Ishikawa (cell line): ENCODE measurements at regions not wholly inside any gene's neighbourhood (a gene's known extent, or its start where the extent isn't known, plus 50 kb on each side); places are given as distances from the start of the nearest gene placed in this dataset.

ENCODE experiments used
- CEBPB ChIP-seq: IDR thresholded peaks from 2 replicates; pipeline ENCODE4 v1.6.1; 2012
- EGR1 ChIP-seq: IDR thresholded peaks from 2 replicates; pipeline ENCODE4 v1.6.1; 2012
- EP300 ChIP-seq: IDR thresholded peaks from 2 replicates; pipeline ENCODE4 v1.6.1; 2012; ENCODE audit warnings: borderline replicate concordance
- TF ChIP-seq, protein P1 (sequence below): IDR thresholded peaks from 2 replicates; pipeline ENCODE4 v1.6.1; 2012

DNA sequence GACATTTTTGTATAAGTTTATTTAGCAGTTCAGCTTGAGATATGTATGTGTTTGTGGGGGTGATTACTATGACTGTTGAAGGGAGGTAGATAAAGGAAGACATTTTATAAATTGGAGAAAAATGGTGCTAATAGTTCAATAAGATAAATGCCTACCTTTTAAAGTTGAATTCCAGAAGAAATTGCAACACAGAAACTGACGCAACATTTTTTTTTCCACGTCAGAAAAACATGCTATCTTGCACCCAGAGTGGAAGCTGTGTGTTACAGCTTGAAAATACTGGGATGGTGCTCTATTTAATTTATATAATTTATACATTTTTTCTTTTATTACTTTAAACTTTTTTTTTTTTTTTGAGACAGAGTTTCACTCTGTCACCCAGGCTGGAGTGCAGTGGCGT, 171.7 kb downstream of the WNT5A start:
- TF ChIP-seq EP300 (no peak), CEBPB (no peak), EGR1 (no peak)
- TF ChIP-seq, protein P1, sequence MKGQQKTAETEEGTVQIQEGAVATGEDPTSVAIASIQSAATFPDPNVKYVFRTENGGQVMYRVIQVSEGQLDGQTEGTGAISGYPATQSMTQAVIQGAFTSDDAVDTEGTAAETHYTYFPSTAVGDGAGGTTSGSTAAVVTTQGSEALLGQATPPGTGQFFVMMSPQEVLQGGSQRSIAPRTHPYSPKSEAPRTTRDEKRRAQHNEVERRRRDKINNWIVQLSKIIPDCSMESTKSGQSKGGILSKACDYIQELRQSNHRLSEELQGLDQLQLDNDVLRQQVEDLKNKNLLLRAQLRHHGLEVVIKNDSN, result no peak
